Endothelial cell of umbilical vein (primary cell): ENCODE measurements at regions not wholly inside any gene's neighbourhood (a gene's known extent, or its start where the extent isn't known, plus 50 kb on each side); places are given as distances from the start of the nearest gene placed in this dataset.

Source experiments
- EZH2 ChIP-seq: IDR thresholded peaks from 2 replicates; pipeline ENCODE4 v1.6.1; 2012; ENCODE audit warnings: borderline replicate concordance, low read depth, mild to moderate bottlenecking, moderate library complexity, low read length, inconsistent platforms; ENCODE audit not compliant: severe bottlenecking
- MAX ChIP-seq: IDR thresholded peaks from 2 replicates; pipeline ENCODE4 v1.6.1; 2011; ENCODE audit not compliant: insufficient read depth, insufficient read length
- POLR2AphosphoS5 ChIP-seq: IDR thresholded peaks from 2 replicates; pipeline ENCODE4 v1.6.1; 2012; ENCODE audit warnings: low read depth, mild to moderate bottlenecking, control low read depth, low read length, moderate library complexity; ENCODE audit not compliant: insufficient read depth
- TF ChIP-seq, protein P1 (sequence below), 2 donors: IDR thresholded peaks; 1 replicate in 1 of 2; 2 replicates in 1 of 2; pipeline ENCODE4 v1.5.1; 2011; ENCODE audit warnings: low read length in 2 of 2, mild to moderate bottlenecking in 2 of 2, moderate library complexity in 2 of 2, control low read depth in 1 of 2, inconsistent platforms in 1 of 2, low read depth in 1 of 2; ENCODE audit not compliant: insufficient read depth in 1 of 2; ENCODE audit errors: extremely low read depth in 1 of 2

DNA sequence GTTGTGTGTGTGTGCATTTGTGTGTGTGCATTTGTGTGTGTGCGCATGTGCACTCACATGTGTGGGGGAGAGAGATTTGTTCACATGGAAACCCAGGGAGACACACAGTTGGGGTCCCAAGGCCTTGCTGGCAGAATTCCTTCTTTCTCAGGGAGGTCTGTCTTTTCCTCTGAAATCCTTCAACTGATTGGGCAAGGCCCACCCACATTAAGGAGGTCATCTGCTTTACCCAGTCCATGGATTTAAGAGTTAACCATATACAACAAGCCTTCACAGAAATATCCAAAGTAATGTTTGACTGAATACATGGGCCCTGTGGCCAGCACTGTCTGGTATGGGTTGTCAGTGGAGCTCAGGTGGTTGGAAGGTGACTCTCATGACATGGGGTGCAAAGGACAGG is 641.4 kb downstream of the BRD1 start:
- TF ChIP-seq, protein P1, sequence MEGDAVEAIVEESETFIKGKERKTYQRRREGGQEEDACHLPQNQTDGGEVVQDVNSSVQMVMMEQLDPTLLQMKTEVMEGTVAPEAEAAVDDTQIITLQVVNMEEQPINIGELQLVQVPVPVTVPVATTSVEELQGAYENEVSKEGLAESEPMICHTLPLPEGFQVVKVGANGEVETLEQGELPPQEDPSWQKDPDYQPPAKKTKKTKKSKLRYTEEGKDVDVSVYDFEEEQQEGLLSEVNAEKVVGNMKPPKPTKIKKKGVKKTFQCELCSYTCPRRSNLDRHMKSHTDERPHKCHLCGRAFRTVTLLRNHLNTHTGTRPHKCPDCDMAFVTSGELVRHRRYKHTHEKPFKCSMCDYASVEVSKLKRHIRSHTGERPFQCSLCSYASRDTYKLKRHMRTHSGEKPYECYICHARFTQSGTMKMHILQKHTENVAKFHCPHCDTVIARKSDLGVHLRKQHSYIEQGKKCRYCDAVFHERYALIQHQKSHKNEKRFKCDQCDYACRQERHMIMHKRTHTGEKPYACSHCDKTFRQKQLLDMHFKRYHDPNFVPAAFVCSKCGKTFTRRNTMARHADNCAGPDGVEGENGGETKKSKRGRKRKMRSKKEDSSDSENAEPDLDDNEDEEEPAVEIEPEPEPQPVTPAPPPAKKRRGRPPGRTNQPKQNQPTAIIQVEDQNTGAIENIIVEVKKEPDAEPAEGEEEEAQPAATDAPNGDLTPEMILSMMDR (IDR thresholded peaks at IDR 0.05; ENCODE audit: extremely low read depth in 1 of 2, insufficient read depth in 1 of 2, low read depth in 1 of 2, low read length in 2 of 2): no peak
- no peak for TF ChIP-seq MAX
- no peak for TF ChIP-seq POLR2AphosphoS5
- no peak for TF ChIP-seq EZH2
